Kidney epithelial cell (primary cell): ENCODE measurements at regions not wholly inside any gene's neighbourhood (a gene's known extent, or its start where the extent isn't known, plus 50 kb on each side); places are given as distances from the start of the nearest gene placed in this dataset.
"Not testable (repeated sequence)": the region's sequence is repeated elsewhere in the genome, so short reads cannot be mapped to it uniquely, and the experiment has no call there.

ENCODE experiments used
- DNase-seq: peaks from one replicate; pipeline ENCODE4 v3.0.0-alpha.2; 2010; ENCODE audit warnings: low read depth
- H3K27me3 ChIP-seq: 2 replicates; pipeline ENCODE4 v1.6.0; 2011; ENCODE audit warnings: low read length; ENCODE audit not compliant: control insufficient read depth, insufficient read depth
- H3K36me3 ChIP-seq: 2 replicates; pipeline ENCODE4 v1.5.1; 2011; ENCODE audit warnings: low read length; ENCODE audit not compliant: control insufficient read depth, insufficient read depth
- H3K4me3 ChIP-seq: 2 replicates; pipeline ENCODE4 v1.5.1; 2011; ENCODE audit warnings: low read depth, mild to moderate bottlenecking, control low read depth, low read length
- TF ChIP-seq, protein P1 (sequence below): IDR thresholded peaks from 2 replicates; pipeline ENCODE4 v1.5.1; 2011; ENCODE audit warnings: mild to moderate bottlenecking, moderate library complexity, low read length, control low read depth, inconsistent platforms; ENCODE audit not compliant: insufficient read depth, poor library complexity, severe bottlenecking

DNA sequence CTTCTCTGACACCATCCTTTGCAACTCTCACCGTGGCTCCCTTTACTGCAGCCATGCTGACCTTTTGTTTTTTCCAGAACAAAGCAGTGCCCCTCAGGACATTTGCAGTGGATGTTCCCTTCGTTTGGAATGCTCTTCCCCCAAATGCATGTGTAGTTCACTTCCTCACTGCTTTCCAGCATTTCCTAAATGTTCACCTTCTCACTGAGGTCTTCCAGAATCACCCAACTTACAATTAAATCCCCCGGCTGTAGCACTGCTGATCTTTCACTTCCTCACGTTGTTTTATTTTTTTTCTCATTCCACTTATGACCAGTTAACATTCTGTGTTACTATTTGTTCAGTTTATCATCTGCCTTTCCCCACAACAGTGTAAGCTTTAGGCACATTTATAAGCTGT, 73.1 kb downstream of the GASK1B start:
- no peak overlapping the region for H3K4me3 ChIP-seq
- TF ChIP-seq, protein P1, sequence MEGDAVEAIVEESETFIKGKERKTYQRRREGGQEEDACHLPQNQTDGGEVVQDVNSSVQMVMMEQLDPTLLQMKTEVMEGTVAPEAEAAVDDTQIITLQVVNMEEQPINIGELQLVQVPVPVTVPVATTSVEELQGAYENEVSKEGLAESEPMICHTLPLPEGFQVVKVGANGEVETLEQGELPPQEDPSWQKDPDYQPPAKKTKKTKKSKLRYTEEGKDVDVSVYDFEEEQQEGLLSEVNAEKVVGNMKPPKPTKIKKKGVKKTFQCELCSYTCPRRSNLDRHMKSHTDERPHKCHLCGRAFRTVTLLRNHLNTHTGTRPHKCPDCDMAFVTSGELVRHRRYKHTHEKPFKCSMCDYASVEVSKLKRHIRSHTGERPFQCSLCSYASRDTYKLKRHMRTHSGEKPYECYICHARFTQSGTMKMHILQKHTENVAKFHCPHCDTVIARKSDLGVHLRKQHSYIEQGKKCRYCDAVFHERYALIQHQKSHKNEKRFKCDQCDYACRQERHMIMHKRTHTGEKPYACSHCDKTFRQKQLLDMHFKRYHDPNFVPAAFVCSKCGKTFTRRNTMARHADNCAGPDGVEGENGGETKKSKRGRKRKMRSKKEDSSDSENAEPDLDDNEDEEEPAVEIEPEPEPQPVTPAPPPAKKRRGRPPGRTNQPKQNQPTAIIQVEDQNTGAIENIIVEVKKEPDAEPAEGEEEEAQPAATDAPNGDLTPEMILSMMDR = no peak
- no peaks in the 10 kb centered on the region for H3K36me3 ChIP-seq
- DNase-seq = no peak
- H3K27me3 ChIP-seq = no peaks in the 10 kb centered on the region

GRCh38 chr4:158098802-158099201, 74.0 kb downstream of the GASK1B start:
- no peaks in the 10 kb centered on the region for H3K27me3 ChIP-seq
- no peak overlapping the region for H3K4me3 ChIP-seq
- TF ChIP-seq, protein P1 = no peak
- no peak for DNase-seq
- H3K36me3 ChIP-seq = no peaks in the 10 kb centered on the region

DNA sequence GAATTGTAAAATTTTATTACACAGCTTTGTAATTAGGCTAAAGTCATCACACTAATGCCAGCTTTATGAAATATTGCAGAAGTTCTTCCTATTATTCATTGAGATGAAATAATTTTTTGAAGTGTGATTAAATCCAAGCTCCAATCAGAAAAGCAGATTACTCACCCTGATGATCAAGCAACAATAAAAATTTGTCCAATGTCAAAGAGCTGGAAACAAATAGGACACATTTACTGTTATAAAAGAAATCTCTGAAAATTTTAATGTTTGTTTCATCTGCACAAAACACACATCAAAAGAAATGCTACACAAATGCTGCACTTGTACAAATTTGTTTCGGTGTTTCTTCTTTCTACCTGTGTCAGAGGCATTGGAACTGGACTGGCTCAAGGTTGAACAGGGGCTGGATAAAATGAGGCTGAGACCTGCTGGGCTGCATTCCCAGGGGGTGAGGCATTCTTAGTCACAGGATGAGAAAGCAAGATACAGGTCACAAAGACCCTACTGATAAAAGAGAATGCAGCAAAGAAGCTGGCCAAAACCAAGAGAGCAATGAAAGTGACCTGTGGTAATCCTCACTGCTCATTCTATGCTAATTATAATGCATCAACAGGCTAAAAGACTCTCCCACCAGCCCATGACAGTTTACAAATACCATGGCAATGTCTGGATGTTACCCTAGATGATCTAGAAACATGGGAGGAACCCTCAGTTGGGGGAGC, 78.3 kb downstream of the GASK1B start:
- DNase-seq = peak; percentile 60
- TF ChIP-seq, protein P1 = no peak
- no peaks in the 10 kb centered on the region for H3K36me3 ChIP-seq
- no peaks in the 10 kb centered on the region for H3K27me3 ChIP-seq
- no peak overlapping the region for H3K4me3 ChIP-seq

- no peak overlapping the region for H3K4me3 ChIP-seq
- no peaks in the 10 kb centered on the region for H3K27me3 ChIP-seq
- TF ChIP-seq, protein P1 = no peak
- DNase-seq = no peak
- H3K36me3 ChIP-seq = no peaks in the 10 kb centered on the region
Measured at GRCh38 chr4:158090323-158090722, 82.5 kb downstream of the GASK1B start.

GRCh38 chr4:158089897-158090296, 82.9 kb downstream of the GASK1B start:
- H3K36me3 ChIP-seq, H3K27me3 ChIP-seq, H3K4me3 ChIP-seq, DNase-seq: not testable (repeated sequence)

- no peak for DNase-seq
- TF ChIP-seq, protein P1 = no peak
- H3K36me3 ChIP-seq = no peaks in the 10 kb centered on the region
- H3K4me3 ChIP-seq = no peak overlapping the region
- no peaks in the 10 kb centered on the region for H3K27me3 ChIP-seq
Measured at GRCh38 chr4:158080354-158080753, 92.5 kb downstream of the GASK1B start.
